ENCODE measurements at regions not wholly inside any gene's neighbourhood (a gene's known extent, or its start where the extent isn't known, plus 50 kb on each side); places are given as distances from the start of the nearest gene placed in this dataset.

- DNase-seq (ENCODE audit: low read depth, low spot score) (no peak), ATAC-seq (no peak)
- Histone ChIP-seq H3K4me1 (ENCODE audit: control insufficient read depth, insufficient read depth, low read length) (no peaks in the 10 kb centered on the region), H3K4me3 (ENCODE audit: low read depth in 2 of 2, low read length in 2 of 2) (no peak overlapping the region), H3K36me3 (ENCODE audit: control insufficient read depth, insufficient read depth, low read length) (no peaks in the 10 kb centered on the region), H3K27me3 (ENCODE audit: control insufficient read depth, insufficient read depth, low read length) (0 out of 2 replicates have a peak, but pooled peaks cover 2% of the 10 kb centered on the region), H3K27ac (ENCODE audit: low read length) (no peak overlapping the region), H3K9me3 (ENCODE audit: control insufficient read depth, insufficient read depth, low read depth, low read length) (no peaks in the 10 kb centered on the region)
- intact Hi-C loops (cut with micrococcal nuclease; ENCODE audit: unreplicated experiment) = no loop called here
- POLR2A ChIA-PET = interaction anchor here (0.6 kb wide), 1 partner anchor 10 kb away, joined by 3 read pairs; no protein-coding TSS in a partner anchor
- in situ Hi-C loops (cut with HindIII; ENCODE audit: low pct_unique_long_range_greater_than_20kb, low sequenced_read_pairs) = no loop called here
- CTCF ChIA-PET = no interaction called here
- no peak for TF ChIP-seq TCF7L2 (IDR thresholded peaks at IDR 0.05; ENCODE audit: low read depth, low read length)
- TF ChIP-seq REST (IDR thresholded peaks at IDR 0.05; ENCODE audit: insufficient read depth in 1 of 2, low read depth in 2 of 2, low read length in 1 of 2) = no peak
- no peak for TF ChIP-seq SIN3A (IDR thresholded peaks at IDR 0.05; ENCODE audit: borderline replicate concordance, insufficient read depth, low read depth, low read length)
- no peak for TF ChIP-seq POLR2AphosphoS5 (IDR thresholded peaks at IDR 0.05; ENCODE audit: low read depth, low read length)
- no peak for TF ChIP-seq CTCF (IDR thresholded peaks at IDR 0.05)
- no TSS peak for BruUV-seq (replicated peaks)
Observed at GRCh38 chr6:2599817-2600216, 150.9 kb downstream of the MYLK4 start.

- ChIA-PET CTCF (no interaction called here), POLR2A (interaction anchor here (0.6 kb wide), 1 partner anchor 29 kb away, joined by 4 read pairs; no protein-coding TSS in a partner anchor)
- BruUV-seq (replicated peaks) = no TSS peak
- no peaks in the 10 kb centered on the region for H3K36me3 ChIP-seq (ENCODE audit: control insufficient read depth, insufficient read depth, low read length)
- in situ Hi-C loops (cut with HindIII; ENCODE audit: low pct_unique_long_range_greater_than_20kb, low sequenced_read_pairs) = no loop called here
- DNase-seq (ENCODE audit: low read depth, low spot score) (no peak), ATAC-seq (no peak)
- H3K27ac ChIP-seq (ENCODE audit: low read length) = no peak overlapping the region
- H3K9me3 ChIP-seq (ENCODE audit: control insufficient read depth, insufficient read depth, low read depth, low read length) = no peaks in the 10 kb centered on the region
- intact Hi-C loops (cut with micrococcal nuclease; ENCODE audit: unreplicated experiment) = no loop called here
- no peaks in the 10 kb centered on the region for H3K4me1 ChIP-seq (ENCODE audit: control insufficient read depth, insufficient read depth, low read length)
- TF ChIP-seq POLR2AphosphoS5 (IDR thresholded peaks at IDR 0.05; ENCODE audit: low read depth, low read length) = no peak
- no peak for TF ChIP-seq TCF7L2 (IDR thresholded peaks at IDR 0.05; ENCODE audit: low read depth, low read length)
- no peak for TF ChIP-seq REST (IDR thresholded peaks at IDR 0.05; ENCODE audit: insufficient read depth in 1 of 2, low read depth in 2 of 2, low read length in 1 of 2)
- TF ChIP-seq CTCF (IDR thresholded peaks at IDR 0.05) = no peak
- no peak for TF ChIP-seq SIN3A (IDR thresholded peaks at IDR 0.05; ENCODE audit: borderline replicate concordance, insufficient read depth, low read depth, low read length)
- H3K27me3 ChIP-seq (ENCODE audit: control insufficient read depth, insufficient read depth, low read length) = 0 out of 2 replicates have a peak, but pooled peaks cover 2% of the 10 kb centered on the region
- H3K4me3 ChIP-seq (ENCODE audit: low read depth in 2 of 2, low read length in 2 of 2) = no peak overlapping the region
Observed at GRCh38 chr6:2598867-2599266, 151.9 kb downstream of the MYLK4 start.

Measured in Panc1 (cell line).